ENCODE measurements at regions not wholly inside any gene's neighbourhood (a gene's known extent, or its start where the extent isn't known, plus 50 kb on each side); places are given as distances from the start of the nearest gene placed in this dataset.
"Not testable (repeated sequence)": the region's sequence is repeated elsewhere in the genome, so short reads cannot be mapped to it uniquely, and the experiment has no call there.

GRCh38 chr12:25797949-25798348 lies 160.5 kb upstream of the RASSF8 start:
- no peak for DNase-seq

DNA sequence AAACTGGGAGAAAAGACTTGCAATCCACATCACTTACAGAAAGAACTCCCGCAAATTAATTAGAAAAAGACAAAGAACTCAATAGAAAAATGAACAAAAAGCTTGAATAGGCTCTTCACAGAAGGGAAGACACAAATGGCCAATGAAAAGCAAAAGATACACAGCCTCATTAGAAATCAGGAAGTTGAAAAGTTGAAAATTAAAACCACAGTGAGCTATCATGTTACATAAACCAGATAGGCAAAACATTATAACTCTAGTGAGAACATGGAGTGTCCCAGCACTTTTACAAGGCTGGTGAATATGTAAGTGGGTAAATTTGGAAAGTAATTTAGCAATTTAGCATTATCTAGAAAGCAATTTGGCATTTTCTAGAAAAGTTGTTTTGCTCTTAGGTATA lies 158.4 kb upstream of the RASSF8 start:
- DNase-seq, result no peak

- no peak for DNase-seq
Measured at GRCh38 chr12:25801734-25802133, 156.7 kb upstream of the RASSF8 start.

GRCh38 chr12:25802143-25802542 lies 156.3 kb upstream of the RASSF8 start:
- no peak for DNase-seq

GRCh38 chr12:25803029-25803664 lies 155.3 kb upstream of the RASSF8 start:
- DNase-seq, result not testable (repeated sequence)

DNA sequence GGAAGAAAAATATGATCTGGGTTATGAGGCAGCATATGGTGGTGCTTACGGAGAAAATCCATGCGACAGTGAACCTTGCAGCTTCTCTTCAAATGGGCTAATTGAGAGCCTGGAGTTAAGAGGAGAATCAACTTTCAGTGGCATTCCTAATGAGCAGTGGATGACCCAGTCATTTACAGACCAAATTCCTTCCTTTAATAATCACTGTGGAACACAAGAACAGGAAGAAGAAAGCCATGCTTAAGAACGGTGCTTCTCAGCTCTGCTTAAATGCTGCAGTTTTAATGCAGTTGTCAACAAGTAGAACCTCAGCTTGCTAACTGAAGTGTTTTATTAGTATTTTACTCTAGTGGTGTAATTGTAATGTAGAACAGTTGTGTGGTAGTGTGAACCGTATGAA lies 154.2 kb upstream of the RASSF8 start:
- DNase-seq, result not testable (repeated sequence)

DNA sequence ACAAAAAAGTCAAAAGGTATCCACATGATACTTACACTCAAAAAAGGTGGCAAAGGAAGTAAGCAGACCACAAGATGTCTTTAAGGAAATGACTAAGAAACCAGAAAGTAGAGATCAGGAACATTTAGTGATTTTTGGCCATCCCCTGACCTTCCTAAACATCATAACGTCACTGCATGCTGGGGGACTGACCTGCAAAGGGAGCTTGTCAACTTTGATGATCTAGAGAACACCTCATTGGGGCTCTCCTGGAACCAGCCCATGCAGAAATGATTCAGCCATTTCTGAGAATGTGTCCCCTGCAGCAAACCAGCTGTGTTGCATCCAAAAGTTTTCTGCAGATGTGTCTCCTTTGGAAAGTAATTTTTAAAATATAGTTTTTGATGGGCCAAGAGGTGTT lies 152.2 kb upstream of the RASSF8 start:
- DNase-seq, result no peak

DNA sequence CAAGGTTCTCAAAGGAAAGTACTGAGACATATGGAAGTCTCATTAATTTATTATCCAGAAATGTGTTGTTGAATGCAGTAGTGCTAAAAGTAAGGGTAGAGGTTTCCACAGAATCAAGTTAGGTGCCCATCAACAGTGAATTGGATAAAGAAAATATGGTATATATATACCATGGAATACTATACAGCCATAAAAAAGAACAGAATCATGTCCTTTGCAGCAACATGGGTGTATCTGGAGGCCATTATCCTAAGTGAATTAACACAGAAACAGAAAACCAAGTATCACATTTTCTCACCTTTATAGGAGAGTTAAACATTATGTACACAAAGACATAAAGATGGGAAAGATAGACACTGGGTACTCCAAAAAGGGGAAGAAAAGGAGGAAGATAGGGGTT lies 149.9 kb upstream of the RASSF8 start:
- no peak for DNase-seq

DNA sequence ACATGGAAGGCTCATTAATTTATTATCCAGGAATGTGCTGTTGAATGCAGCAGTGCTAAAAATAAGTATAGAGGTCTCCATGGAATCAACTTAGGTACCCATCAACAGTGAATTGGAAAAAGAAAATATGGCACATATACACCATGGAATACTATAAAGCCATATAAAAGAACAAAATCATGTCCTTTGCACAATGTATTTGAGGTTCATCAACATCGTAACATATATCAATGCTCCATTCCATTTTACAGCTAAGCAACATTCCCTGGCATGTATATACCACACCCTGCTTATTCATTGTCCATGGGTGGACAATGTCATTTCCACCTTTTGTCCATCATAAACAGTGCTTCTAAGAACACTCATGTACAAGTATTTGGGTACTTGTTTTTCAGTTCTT lies 147.8 kb upstream of the RASSF8 start:
- DNase-seq, result no peak

- no peak for DNase-seq
Measured at GRCh38 chr12:25811656-25812126, 146.8 kb upstream of the RASSF8 start.

DNA sequence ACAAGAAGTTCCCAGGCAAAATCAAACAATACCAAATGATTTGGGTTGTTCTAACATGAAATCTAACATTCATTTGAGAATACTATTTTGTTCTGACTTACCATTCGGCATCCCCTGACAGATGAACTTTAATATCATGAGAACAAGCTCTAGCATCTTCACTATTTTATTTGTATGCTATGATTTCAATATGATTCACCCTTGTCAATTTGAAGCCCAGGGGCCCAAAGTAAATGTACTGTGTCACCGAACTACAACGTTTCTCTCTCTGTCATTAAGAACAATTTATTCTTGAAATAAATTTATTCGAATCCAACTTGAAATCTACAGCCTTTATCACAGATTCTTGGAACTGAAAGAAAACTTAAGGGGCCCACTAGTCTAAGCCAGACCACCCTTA lies 146.2 kb upstream of the RASSF8 start:
- DNase-seq, result no peak

- no peak for DNase-seq
Measured at GRCh38 chr12:25813843-25814242, 144.6 kb upstream of the RASSF8 start.

- no peak for DNase-seq
Measured at GRCh38 chr12:25816637-25817036, 141.8 kb upstream of the RASSF8 start.

GRCh38 chr12:25817166-25817565 lies 141.3 kb upstream of the RASSF8 start:
- no peak for DNase-seq

GRCh38 chr12:25818596-25819390 lies 139.7 kb upstream of the RASSF8 start:
- DNase-seq, result no peak

- no peak for DNase-seq
Measured at GRCh38 chr12:25819691-25820090, 138.8 kb upstream of the RASSF8 start.

DNA sequence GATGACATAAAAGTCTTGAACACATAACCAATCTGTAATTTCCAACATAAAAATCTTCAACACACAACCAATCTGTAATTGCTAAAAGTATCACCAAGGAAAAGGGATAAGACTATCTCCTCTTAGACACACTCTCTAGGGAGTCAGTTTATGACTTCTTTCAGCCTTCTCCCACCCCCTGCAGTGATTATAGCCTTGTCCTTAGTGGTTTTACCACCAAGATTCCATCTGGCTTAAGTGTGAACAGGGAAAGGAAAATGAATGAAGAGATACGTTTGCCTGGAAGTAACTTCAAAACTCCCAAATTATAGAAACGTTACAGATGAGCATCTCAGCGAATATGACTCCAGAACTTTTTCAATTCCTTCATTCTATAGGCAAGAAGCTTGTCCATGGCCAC lies 136.2 kb upstream of the RASSF8 start:
- no peak for DNase-seq

- no peak for DNase-seq
Measured at GRCh38 chr12:25824734-25825133, 133.7 kb upstream of the RASSF8 start.

DNA sequence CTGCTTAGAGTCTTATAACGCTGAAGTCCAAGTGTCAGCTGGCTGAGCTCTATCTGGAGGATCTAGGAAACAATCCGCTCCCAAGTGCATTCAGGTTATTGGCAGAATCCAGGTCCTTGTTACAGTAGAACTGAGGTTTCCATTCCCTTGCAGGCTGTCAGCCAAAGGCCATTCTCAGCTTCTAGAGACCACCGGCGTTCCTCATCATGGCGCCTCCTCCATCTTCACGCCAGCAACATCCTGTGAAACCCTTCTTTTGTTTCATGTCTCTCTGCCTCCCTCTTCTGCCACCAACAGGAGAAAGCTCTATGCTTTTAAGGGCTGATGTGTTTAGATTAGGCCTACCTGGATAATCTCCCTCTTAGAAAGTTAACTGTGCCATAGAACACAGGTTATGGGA lies 133.0 kb upstream of the RASSF8 start:
- no peak for DNase-seq

DNA sequence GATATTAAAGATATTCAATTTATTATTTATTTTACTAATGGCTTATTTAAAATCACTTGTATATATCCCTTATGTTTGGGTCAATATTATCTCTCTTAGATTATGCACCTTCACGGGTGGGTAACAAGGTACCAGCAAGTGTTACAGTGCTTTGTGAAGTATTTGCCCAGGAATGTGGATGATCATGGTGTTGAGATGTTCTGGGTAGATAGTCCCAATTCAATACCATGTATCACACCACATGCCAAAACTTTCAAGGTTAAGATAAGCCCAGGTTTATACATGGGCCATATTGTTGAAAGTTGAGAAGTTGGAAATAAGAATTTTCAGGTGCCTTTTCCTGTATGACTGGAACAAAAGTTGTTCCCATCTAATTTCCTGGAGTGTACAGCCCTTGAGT lies 131.3 kb upstream of the RASSF8 start:
- no peak for DNase-seq

DNA sequence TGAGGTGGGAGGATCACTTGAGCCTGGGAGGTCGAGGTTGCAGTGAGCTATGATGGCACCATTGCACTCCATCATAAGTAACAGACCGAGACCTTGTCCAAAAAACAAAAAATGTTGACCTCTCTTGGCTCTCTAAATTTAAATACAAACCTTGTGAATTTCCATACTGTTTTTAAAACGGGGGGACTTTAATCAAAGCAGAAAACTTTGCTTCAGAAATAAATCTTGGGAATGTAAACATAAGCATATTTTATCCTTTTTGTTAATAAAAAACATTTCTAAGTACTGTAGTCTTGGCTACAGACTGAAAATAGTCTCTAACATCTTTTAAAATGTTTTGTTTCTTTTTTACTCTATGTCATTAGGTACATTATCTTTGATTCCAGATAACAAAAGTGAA lies 130.7 kb upstream of the RASSF8 start:
- DNase-seq, result no peak

GRCh38 chr12:25828188-25828587 lies 130.3 kb upstream of the RASSF8 start:
- no peak for DNase-seq

DNA sequence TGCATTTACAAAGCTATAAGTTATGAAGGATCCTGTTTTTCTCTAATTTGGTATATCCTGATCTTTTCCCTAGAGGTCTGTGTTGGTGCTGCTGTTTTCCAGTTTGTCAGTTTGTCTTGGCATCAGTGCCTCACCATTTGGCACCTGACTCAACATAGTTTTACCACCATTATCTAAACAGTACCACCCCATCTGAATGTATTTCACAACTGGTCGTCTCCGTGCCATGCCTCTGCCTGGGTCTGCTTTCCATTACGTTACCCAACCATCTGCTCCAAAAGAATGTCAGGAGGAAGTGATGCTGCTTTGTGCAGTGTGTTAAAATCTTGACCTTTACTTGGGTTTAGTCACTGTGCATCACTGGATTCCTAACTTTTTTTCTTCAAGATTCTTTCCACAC lies 129.3 kb upstream of the RASSF8 start:
- no peak for DNase-seq

DNA sequence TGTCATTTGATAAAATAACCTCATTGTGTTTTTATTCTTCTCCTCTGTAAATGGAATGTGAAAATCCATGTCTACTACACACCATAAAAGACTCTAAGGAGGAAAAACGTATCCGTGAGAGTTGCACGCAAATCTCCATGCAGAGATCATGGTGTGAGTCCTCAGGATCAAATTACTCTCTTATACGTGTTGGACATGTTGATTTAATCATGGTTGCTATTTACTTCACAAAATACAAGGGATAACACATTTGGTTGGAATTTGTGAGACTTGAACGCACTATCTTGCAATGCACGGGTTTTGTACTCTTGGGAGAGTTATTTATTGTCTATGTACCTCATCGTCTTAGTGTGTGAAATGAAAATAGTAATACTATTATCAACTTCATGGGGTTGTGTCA lies 128.0 kb upstream of the RASSF8 start:
- DNase-seq, result no peak

- DNase-seq, result no peak
Measured at GRCh38 chr12:25833657-25834056, 124.8 kb upstream of the RASSF8 start.

Measured in NCI-H2171 (cell line).